Peyer's patch (tissue), 4 donors: ENCODE measurements at regions not wholly inside any gene's neighbourhood (a gene's known extent, or its start where the extent isn't known, plus 50 kb on each side); places are given as distances from the start of the nearest gene placed in this dataset.

Source experiments
- DNase-seq, 3 donors: peaks; one replicate each; pipeline ENCODE4 v3.0.0-alpha.2; 2017 to 2019
- H3K27ac ChIP-seq, 4 donors: fragments of 200-600 bp; sonication (generic); one replicate each; pipeline ENCODE4 v1.5.1; 2016 to 2019
- H3K27me3 ChIP-seq, 2 donors: fragments of 200-600 bp; sonication (generic); one replicate each; pipeline ENCODE4 v1.5.1; 2019
- H3K36me3 ChIP-seq, 3 donors: fragments of 200-600 bp; sonication (generic); one replicate each; pipeline ENCODE4 v1.5.1; 2016 to 2019
- H3K4me1 ChIP-seq, 4 donors: fragments of 200-600 bp; sonication (generic); one replicate each; pipeline ENCODE4 v1.5.1; 2016 to 2019
- H3K4me3 ChIP-seq, 4 donors: fragments of 200-600 bp; sonication (generic); 1 replicate in 3 of 4; 2 replicates in 1 of 4; pipeline ENCODE4 v1.5.1; 2016 to 2019; ENCODE audit warnings: mild to moderate bottlenecking in 1 of 4
- H3K9me3 ChIP-seq, 4 donors: fragments of 200-600 bp; sonication (generic); one replicate each; pipeline ENCODE4 v1.5.1; 2016 to 2019; ENCODE audit warnings: mild to moderate bottlenecking in 1 of 4
- POLR2A ChIP-seq, 2 donors: fragments of 450-650 bp; IDR thresholded peaks; one replicate each; pipeline ENCODE4 v1.5.1; 2017; ENCODE audit warnings: antibody characterized with exemption in 2 of 2, mild to moderate bottlenecking in 2 of 2, moderate library complexity in 2 of 2
- TF ChIP-seq, protein P1 (sequence below), 6 experiments: fragments of 450-650 bp in 4 of 6; fragments of 200-600 bp in 2 of 6; sonication (generic) in 1 of 6; IDR thresholded peaks; one replicate each; pipeline ENCODE4 v1.5.1; 2017 to 2019; ENCODE audit warnings: antibody characterized with exemption in 6 of 6, mild to moderate bottlenecking in 3 of 6, moderate library complexity in 1 of 6

DNA sequence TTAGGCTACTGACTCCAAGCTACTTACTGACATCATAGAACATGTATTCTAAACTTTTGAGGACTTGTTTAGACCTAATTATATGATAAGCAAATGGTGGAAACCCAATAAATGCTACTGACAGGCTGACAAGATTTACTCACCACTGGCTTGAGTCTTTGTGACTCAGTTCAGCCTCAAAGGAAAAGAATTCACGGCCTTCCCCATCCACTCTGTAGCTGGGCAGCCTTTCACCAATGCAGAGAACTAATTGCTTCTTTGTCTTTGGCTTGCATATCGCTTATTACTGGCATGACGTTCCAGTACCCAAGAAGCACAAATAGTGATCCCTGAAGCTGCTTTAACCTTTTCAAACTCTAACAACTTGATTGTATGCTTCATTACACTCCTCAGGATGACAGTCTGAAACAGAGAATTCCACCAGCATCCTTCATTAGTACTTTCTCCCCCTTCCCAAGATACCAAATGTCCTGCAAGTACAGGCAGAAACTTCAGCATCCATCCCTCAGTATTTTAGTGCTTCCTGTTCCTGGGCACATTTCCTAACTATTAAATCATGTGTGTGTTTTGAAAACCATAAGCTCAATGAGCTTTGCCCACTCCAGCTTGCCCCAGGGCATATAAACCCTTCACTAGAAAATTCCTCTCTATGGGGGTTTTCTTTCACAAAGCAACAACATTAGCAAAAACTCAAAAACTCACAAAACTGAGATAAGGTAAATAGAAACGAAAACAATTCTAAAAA lies 298.1 kb upstream of the SLC7A11 start:
- TF ChIP-seq, protein P1, sequence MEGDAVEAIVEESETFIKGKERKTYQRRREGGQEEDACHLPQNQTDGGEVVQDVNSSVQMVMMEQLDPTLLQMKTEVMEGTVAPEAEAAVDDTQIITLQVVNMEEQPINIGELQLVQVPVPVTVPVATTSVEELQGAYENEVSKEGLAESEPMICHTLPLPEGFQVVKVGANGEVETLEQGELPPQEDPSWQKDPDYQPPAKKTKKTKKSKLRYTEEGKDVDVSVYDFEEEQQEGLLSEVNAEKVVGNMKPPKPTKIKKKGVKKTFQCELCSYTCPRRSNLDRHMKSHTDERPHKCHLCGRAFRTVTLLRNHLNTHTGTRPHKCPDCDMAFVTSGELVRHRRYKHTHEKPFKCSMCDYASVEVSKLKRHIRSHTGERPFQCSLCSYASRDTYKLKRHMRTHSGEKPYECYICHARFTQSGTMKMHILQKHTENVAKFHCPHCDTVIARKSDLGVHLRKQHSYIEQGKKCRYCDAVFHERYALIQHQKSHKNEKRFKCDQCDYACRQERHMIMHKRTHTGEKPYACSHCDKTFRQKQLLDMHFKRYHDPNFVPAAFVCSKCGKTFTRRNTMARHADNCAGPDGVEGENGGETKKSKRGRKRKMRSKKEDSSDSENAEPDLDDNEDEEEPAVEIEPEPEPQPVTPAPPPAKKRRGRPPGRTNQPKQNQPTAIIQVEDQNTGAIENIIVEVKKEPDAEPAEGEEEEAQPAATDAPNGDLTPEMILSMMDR (IDR thresholded peaks at IDR 0.05) = no peak
- no peak for TF ChIP-seq POLR2A (IDR thresholded peaks at IDR 0.05)
- H3K27me3 ChIP-seq = no peaks in the 10 kb centered on the region

DNA sequence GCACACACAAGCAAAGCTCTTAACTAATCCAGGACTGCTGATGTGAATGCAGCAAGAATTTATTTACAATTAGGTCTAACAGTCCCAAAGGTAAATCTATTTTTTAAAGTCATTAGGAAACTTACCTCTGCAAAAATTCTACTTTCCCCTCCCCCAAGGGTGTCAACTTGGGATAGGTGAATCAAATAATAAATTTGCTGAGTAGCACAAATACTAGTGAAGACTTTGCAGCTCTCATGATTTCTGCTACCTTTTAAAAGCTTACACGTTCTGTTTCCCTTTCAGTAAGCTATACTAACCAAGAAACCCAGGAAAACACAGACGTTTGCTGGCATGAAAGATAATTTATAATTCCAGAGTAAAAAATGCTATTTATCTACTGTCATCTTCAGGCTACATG lies 296.6 kb upstream of the SLC7A11 start:
- no peak for TF ChIP-seq POLR2A (IDR thresholded peaks at IDR 0.05)
- TF ChIP-seq, protein P1 (IDR thresholded peaks at IDR 0.05) = no peak
- H3K27me3 ChIP-seq = no peaks in the 10 kb centered on the region
- no peak overlapping the region for H3K27ac ChIP-seq
- H3K4me3 ChIP-seq = no peak overlapping the region
- no peaks in the 10 kb centered on the region for H3K36me3 ChIP-seq
- DNase-seq = no peak
- no peaks in the 10 kb centered on the region for H3K9me3 ChIP-seq
- H3K4me1 ChIP-seq = no peaks in the 10 kb centered on the region

More for the DNA sequence above, 298.1 kb upstream of the SLC7A11 start:
- Histone ChIP-seq H3K27ac (no peak overlapping the region), H3K4me3 (no peak overlapping the region), H3K4me1 (no peaks in the 10 kb centered on the region), H3K9me3 (no peaks in the 10 kb centered on the region), H3K36me3 (no peaks in the 10 kb centered on the region)
- no peak for DNase-seq

DNA sequence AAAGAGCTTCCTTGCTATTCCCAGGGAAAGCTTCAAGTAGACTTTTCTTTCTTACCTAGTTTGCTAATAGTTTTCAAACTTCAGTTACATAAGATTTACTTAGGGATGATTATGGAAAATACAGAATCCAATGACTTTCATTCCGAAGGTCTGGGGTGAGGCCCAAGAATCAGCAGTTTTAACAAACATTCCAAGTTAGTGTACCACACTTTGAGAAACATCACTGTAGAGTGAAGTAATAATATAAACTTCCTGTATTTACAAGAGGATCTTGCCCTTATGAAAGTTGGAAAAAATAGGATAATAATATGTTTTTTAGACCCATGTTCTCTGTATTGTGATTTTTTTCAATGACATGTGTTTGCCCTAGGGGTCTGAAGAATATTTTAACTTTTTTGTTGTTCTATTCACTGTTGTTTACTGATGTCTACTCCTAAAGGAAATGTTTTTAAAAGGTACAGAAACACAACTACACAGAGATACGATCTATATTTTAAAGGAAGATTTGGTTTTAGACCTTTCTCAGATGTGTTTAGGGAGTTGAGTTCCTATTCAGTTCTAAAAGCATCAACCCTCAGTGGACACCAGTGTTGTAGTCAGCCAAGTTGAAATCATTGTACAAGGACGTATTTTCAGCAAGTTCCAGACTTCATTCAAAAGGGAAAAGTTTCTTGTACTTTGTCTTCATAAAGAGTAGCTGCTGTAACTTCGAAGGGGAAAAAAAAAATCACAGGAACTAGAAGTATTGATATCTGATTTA lies 295.8 kb upstream of the SLC7A11 start:
- no peak for DNase-seq
- no peak overlapping the region for H3K4me3 ChIP-seq
- no peaks in the 10 kb centered on the region for H3K36me3 ChIP-seq
- H3K4me1 ChIP-seq = no peaks in the 10 kb centered on the region
- H3K27ac ChIP-seq = no peak overlapping the region
- no peaks in the 10 kb centered on the region for H3K27me3 ChIP-seq
- H3K9me3 ChIP-seq = no peaks in the 10 kb centered on the region
- TF ChIP-seq POLR2A (IDR thresholded peaks at IDR 0.05) = no peak
- TF ChIP-seq, protein P1 (IDR thresholded peaks at IDR 0.05) = no peak

DNA sequence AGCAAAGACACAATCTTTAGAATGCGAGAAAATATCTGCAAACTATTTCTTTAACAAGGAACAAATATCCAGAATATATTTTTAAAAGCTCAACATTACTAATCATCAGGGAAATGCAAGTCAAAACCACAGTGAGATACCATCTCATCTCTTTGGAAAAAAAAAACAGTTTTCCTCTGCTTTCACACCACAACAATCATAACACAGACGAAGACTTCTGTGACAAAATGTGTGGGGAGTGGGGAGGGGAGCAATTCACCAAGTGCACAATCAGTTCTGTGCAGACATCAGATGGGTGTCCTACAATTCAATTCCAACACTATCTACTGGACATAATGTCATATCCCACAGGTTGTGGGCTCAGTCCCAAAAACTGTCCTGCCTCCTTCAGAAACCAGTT lies 293.2 kb upstream of the SLC7A11 start:
- TF ChIP-seq, protein P1 (IDR thresholded peaks at IDR 0.05) = no peak
- TF ChIP-seq POLR2A (IDR thresholded peaks at IDR 0.05) = no peak

DNA sequence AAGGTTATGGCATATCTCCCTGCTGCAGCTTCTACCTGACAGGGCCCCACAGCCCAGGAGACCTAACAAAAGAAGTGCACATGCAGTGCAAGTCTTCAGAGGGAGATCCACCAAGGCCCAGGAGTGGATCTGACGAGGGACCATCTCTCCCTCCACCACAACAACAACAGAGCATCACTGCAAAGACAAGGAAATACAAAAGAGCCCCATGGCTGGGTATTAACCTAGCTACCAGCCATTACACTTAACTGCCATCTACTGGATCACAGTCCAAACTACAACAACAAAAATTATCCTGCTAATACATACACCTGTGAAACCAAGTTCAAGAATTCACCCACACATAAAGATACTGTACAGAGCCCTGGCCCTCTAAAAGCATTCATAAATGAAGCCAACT lies 280.2 kb upstream of the SLC7A11 start:
- Histone ChIP-seq H3K9me3 (no peaks in the 10 kb centered on the region), H3K4me1 (no peaks in the 10 kb centered on the region), H3K27me3 (no peaks in the 10 kb centered on the region), H3K36me3 (no peaks in the 10 kb centered on the region), H3K4me3 (no peak overlapping the region), H3K27ac (no peak overlapping the region)
- DNase-seq = no peak
- no peak for TF ChIP-seq POLR2A (IDR thresholded peaks at IDR 0.05)
- TF ChIP-seq, protein P1 (IDR thresholded peaks at IDR 0.05) = peak in 3 of 6 experiments; percentile 26 to 40 (median 28)

More for the DNA sequence above, 293.2 kb upstream of the SLC7A11 start:
- Histone ChIP-seq H3K27ac (no peak overlapping the region), H3K9me3 (no peaks in the 10 kb centered on the region), H3K27me3 (no peaks in the 10 kb centered on the region), H3K36me3 (no peaks in the 10 kb centered on the region), H3K4me1 (no peaks in the 10 kb centered on the region), H3K4me3 (no peak overlapping the region)
- no peak for DNase-seq
